ENCODE measurements at regions not wholly inside any gene's neighbourhood (a gene's known extent, or its start where the extent isn't known, plus 50 kb on each side); places are given as distances from the start of the nearest gene placed in this dataset.

GRCh38 chr4:140316799-140317198 lies 56.6 kb upstream of the SCOC start:
- no peaks in the 10 kb centered on the region for H3K4me1 ChIP-seq (ENCODE audit: control insufficient read depth, low read length)
- no peaks in the 10 kb centered on the region for H3K27me3 ChIP-seq (ENCODE audit: control insufficient read depth, low read length)
- H3K4me3 ChIP-seq (ENCODE audit: low read length): no peak overlapping the region
- H3K27ac ChIP-seq (ENCODE audit: low read depth, low read length): no peak overlapping the region
- H3K36me3 ChIP-seq (ENCODE audit: control insufficient read depth, low read length): no peaks in the 10 kb centered on the region
- no peaks in the 10 kb centered on the region for H3K9me3 ChIP-seq (ENCODE audit: control insufficient read depth, insufficient read depth, low read length)
- no peak for TF ChIP-seq EZH2phosphoT487 (IDR thresholded peaks at IDR 0.05; ENCODE audit: borderline replicate concordance, low read length)
- no peak for TF ChIP-seq CTCF (IDR thresholded peaks at IDR 0.05; ENCODE audit: low read depth, low read length, poor library complexity, severe bottlenecking)
- H3K4me2 ChIP-seq (ENCODE audit: low read length): no peak overlapping the region
- no peaks in the 10 kb centered on the region for H3K9me2 ChIP-seq (replicated peaks; ENCODE audit: control insufficient read depth, low read length)
- H3K79me2 ChIP-seq (ENCODE audit: control insufficient read depth, low read length): no peaks in the 10 kb centered on the region
- H4K20me1 ChIP-seq (ENCODE audit: control insufficient read depth, insufficient read depth, low read depth, low read length): no peaks in the 10 kb centered on the region
- H3F3A ChIP-seq (ENCODE audit: control insufficient read depth, insufficient read depth): no peaks in the 10 kb centered on the region

- no peak for TF ChIP-seq EZH2phosphoT487 (IDR thresholded peaks at IDR 0.05; ENCODE audit: borderline replicate concordance, low read length)
- TF ChIP-seq CTCF (IDR thresholded peaks at IDR 0.05; ENCODE audit: low read depth, low read length, poor library complexity, severe bottlenecking): no peak
- H3K27me3 ChIP-seq (ENCODE audit: control insufficient read depth, low read length): no peaks in the 10 kb centered on the region
Observed at GRCh38 chr4:140315970-140316369, 57.5 kb upstream of the SCOC start.

GRCh38 chr4:140315438-140315837 lies 58.0 kb upstream of the SCOC start:
- Histone ChIP-seq H3K9me2 (replicated peaks; ENCODE audit: control insufficient read depth, low read length) (no peaks in the 10 kb centered on the region), H3K9me3 (ENCODE audit: control insufficient read depth, insufficient read depth, low read length) (no peaks in the 10 kb centered on the region), H3K36me3 (ENCODE audit: control insufficient read depth, low read length) (no peaks in the 10 kb centered on the region), H3F3A (ENCODE audit: control insufficient read depth, insufficient read depth) (no peaks in the 10 kb centered on the region), H4K20me1 (ENCODE audit: control insufficient read depth, insufficient read depth, low read depth, low read length) (no peaks in the 10 kb centered on the region), H3K4me1 (ENCODE audit: control insufficient read depth, low read length) (no peaks in the 10 kb centered on the region), H3K27ac (ENCODE audit: low read depth, low read length) (no peak overlapping the region), H3K27me3 (ENCODE audit: control insufficient read depth, low read length) (peaks cover 3% of the 10 kb centered on the region; the same call in 1 of the 2 replicates), H3K4me2 (ENCODE audit: low read length) (no peak overlapping the region), H3K4me3 (ENCODE audit: low read length) (no peak overlapping the region), H3K79me2 (ENCODE audit: control insufficient read depth, low read length) (no peaks in the 10 kb centered on the region)
- TF ChIP-seq CTCF (IDR thresholded peaks at IDR 0.05; ENCODE audit: low read depth, low read length, poor library complexity, severe bottlenecking): no peak

More at GRCh38 chr4:140315970-140316369, 57.5 kb upstream of the SCOC start:
- Histone ChIP-seq H3K79me2 (ENCODE audit: control insufficient read depth, low read length) (no peaks in the 10 kb centered on the region), H3K4me1 (ENCODE audit: control insufficient read depth, low read length) (no peaks in the 10 kb centered on the region), H3K9me2 (replicated peaks; ENCODE audit: control insufficient read depth, low read length) (no peaks in the 10 kb centered on the region), H3F3A (ENCODE audit: control insufficient read depth, insufficient read depth) (no peaks in the 10 kb centered on the region), H3K4me3 (ENCODE audit: low read length) (no peak overlapping the region), H3K9me3 (ENCODE audit: control insufficient read depth, insufficient read depth, low read length) (no peaks in the 10 kb centered on the region), H3K27ac (ENCODE audit: low read depth, low read length) (no peak overlapping the region), H4K20me1 (ENCODE audit: control insufficient read depth, insufficient read depth, low read depth, low read length) (no peaks in the 10 kb centered on the region), H3K4me2 (ENCODE audit: low read length) (no peak overlapping the region), H3K36me3 (ENCODE audit: control insufficient read depth, low read length) (no peaks in the 10 kb centered on the region)

- no peaks in the 10 kb centered on the region for H3F3A ChIP-seq (ENCODE audit: control insufficient read depth, insufficient read depth)
- no peaks in the 10 kb centered on the region for H3K4me1 ChIP-seq (ENCODE audit: control insufficient read depth, low read length)
- TF ChIP-seq CTCF (IDR thresholded peaks at IDR 0.05; ENCODE audit: low read depth, low read length, poor library complexity, severe bottlenecking) (no peak), EZH2phosphoT487 (IDR thresholded peaks at IDR 0.05; ENCODE audit: borderline replicate concordance, low read length) (no peak)
- no peaks in the 10 kb centered on the region for H3K9me2 ChIP-seq (replicated peaks; ENCODE audit: control insufficient read depth, low read length)
- H4K20me1 ChIP-seq (ENCODE audit: control insufficient read depth, insufficient read depth, low read depth, low read length): no peaks in the 10 kb centered on the region
- H3K9me3 ChIP-seq (ENCODE audit: control insufficient read depth, insufficient read depth, low read length): no peaks in the 10 kb centered on the region
- H3K4me2 ChIP-seq (ENCODE audit: low read length): no peak overlapping the region
- H3K27me3 ChIP-seq (ENCODE audit: control insufficient read depth, low read length): peaks cover 3% of the 10 kb centered on the region; the same call in 1 of the 2 replicates
- H3K36me3 ChIP-seq (ENCODE audit: control insufficient read depth, low read length): no peaks in the 10 kb centered on the region
- H3K27ac ChIP-seq (ENCODE audit: low read depth, low read length): no peak overlapping the region
- no peak overlapping the region for H3K4me3 ChIP-seq (ENCODE audit: low read length)
- no peaks in the 10 kb centered on the region for H3K79me2 ChIP-seq (ENCODE audit: control insufficient read depth, low read length)
Observed at GRCh38 chr4:140315019-140315418, 58.4 kb upstream of the SCOC start.

All from DOHH2 (cell line).